Transverse colon (tissue), 4 donors: ENCODE measurements at regions not wholly inside any gene's neighbourhood (a gene's known extent, or its start where the extent isn't known, plus 50 kb on each side); places are given as distances from the start of the nearest gene placed in this dataset.

ENCODE experiments used
- CTCF ChIP-seq, 5 experiments: fragments of 200-600 bp in 3 of 5; fragments of 450-650 bp in 2 of 5; sonication (generic) in 3 of 5; IDR thresholded peaks; 1 replicate in 2 of 5; 2 replicates in 3 of 5; pipeline ENCODE4 v1.5.1; 2016 to 2017; ENCODE audit warnings: antibody characterized with exemption in 5 of 5, inconsistent platforms in 3 of 5, mild to moderate bottlenecking in 2 of 5, moderate library complexity in 1 of 5
- POLR2AphosphoS5 ChIP-seq, 3 donors: sonication (generic); formaldehyde crosslinking; IDR thresholded peaks; one replicate each; pipeline ENCODE4 v1.6.1; 2016; ENCODE audit warnings: antibody characterized with exemption in 3 of 3

DNA sequence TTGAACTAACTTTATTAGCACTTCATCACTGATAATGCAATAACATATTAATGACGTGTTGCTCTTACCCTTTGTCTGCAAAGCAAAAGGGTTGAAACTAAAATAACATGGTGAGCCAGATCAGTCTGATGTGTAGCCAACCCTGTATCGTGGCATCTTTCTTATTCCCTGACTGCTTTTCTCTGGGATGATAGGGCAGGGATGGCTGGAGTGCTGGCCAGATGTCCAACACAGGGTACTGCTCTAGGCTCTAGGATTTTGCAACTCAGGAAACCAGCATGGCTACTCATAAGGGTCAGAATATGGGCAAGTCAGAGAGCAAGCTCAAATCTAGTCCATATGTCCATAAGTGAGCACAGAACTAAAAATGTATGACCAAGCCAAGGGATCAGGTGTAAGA lies 129.1 kb downstream of the SLC17A6 start:
- TF ChIP-seq CTCF (IDR thresholded peaks at IDR 0.05) (no peak), POLR2AphosphoS5 (IDR thresholded peaks at IDR 0.05) (no peak)
